GM12878 (cell line): ENCODE measurements at regions not wholly inside any gene's neighbourhood (a gene's known extent, or its start where the extent isn't known, plus 50 kb on each side); places are given as distances from the start of the nearest gene placed in this dataset.
A peak's percentile ranks its signal among the peaks of the same experiment; 100 is the strongest.

Source experiments
- ASH2L ChIP-seq: fragments of 300-600, 200-600 bp; sonication (generic); IDR thresholded peaks from 2 replicates; pipeline ENCODE4 v1.6.1; 2017; ENCODE audit warnings: low read depth, mild to moderate bottlenecking, borderline replicate concordance
- BCL11A ChIP-seq: IDR thresholded peaks from 2 replicates; pipeline ENCODE4 v1.6.1; 2011; ENCODE audit warnings: low read depth, low read length
- CBX3 ChIP-seq: fragments of 200-600 bp; sonication (generic); IDR thresholded peaks from 2 replicates; pipeline ENCODE4 v1.6.1; 2016; ENCODE audit warnings: low read depth, borderline replicate concordance
- GABPA ChIP-seq: IDR thresholded peaks from 2 replicates; pipeline ENCODE4 v1.6.1; 2014; ENCODE audit warnings: antibody characterized with exemption, low read depth, mild to moderate bottlenecking, inconsistent platforms
- MEF2A ChIP-seq: IDR thresholded peaks from 2 replicates; pipeline ENCODE4 v1.6.1; 2011; ENCODE audit warnings: low read depth, mild to moderate bottlenecking, low read length, moderate library complexity; ENCODE audit not compliant: insufficient read depth
- MTA3 ChIP-seq: IDR thresholded peaks from 2 replicates; pipeline ENCODE4 v1.6.1; 2012; ENCODE audit warnings: low read length, inconsistent platforms, borderline replicate concordance
- NBN ChIP-seq: fragments of 450-650 bp; IDR thresholded peaks from 2 replicates; pipeline ENCODE4 v1.6.1; 2016
- NFIC ChIP-seq: IDR thresholded peaks from 2 replicates; pipeline ENCODE4 v1.6.1; 2012; ENCODE audit warnings: low read depth, mild to moderate bottlenecking, inconsistent platforms, low read length, moderate library complexity
- POLR2AphosphoS5 ChIP-seq: IDR thresholded peaks from 2 replicates; pipeline ENCODE4 v1.6.1; 2011; ENCODE audit warnings: mild to moderate bottlenecking, low read length, inconsistent platforms
- POU2F2 ChIP-seq: IDR thresholded peaks from 3 replicates; pipeline ENCODE4 v1.6.1; 2011; ENCODE audit warnings: low read depth, mild to moderate bottlenecking, low read length, borderline replicate concordance
- RELA ChIP-seq: fragments of 450-650 bp; IDR thresholded peaks from 2 replicates; pipeline ENCODE4 v1.8.0; 2014; ENCODE audit warnings: borderline replicate concordance; ENCODE audit not compliant: partially characterized antibody
- SIN3A ChIP-seq: IDR thresholded peaks from 2 replicates; pipeline ENCODE4 v1.6.1; 2012; ENCODE audit warnings: low read depth, low read length, improper control_type of control experiment
- SMAD5 ChIP-seq: IDR thresholded peaks from 2 replicates; pipeline ENCODE4 v1.6.1; 2016; ENCODE audit warnings: antibody characterized with exemption, low read depth
- SPI1 ChIP-seq: IDR thresholded peaks from 2 replicates; pipeline ENCODE4 v1.6.1; 2011; ENCODE audit warnings: low read depth, mild to moderate bottlenecking, low read length, moderate library complexity, borderline replicate concordance; ENCODE audit not compliant: insufficient read depth
- SREBF1 ChIP-seq: IDR thresholded peaks from 2 replicates; pipeline ENCODE4 v1.6.1; 2012; ENCODE audit warnings: mild to moderate bottlenecking, low read length
- TCF7 ChIP-seq: IDR thresholded peaks from 2 replicates; pipeline ENCODE4 v1.6.1; 2014; ENCODE audit warnings: antibody characterized with exemption, borderline replicate concordance
- TF ChIP-seq, protein P1 (sequence below): fragments of 450-650 bp; IDR thresholded peaks from 2 replicates; pipeline ENCODE4 v1.6.1; 2017; ENCODE audit warnings: mild to moderate bottlenecking, moderate library complexity
- TF ChIP-seq, protein P2 (sequence below): IDR thresholded peaks from 2 replicates; pipeline ENCODE4 v1.6.1; 2012; ENCODE audit warnings: low read length, inconsistent platforms
- TF ChIP-seq, protein P3 (sequence below): fragments of 150-350 bp; IDR thresholded peaks from 2 replicates; pipeline ENCODE4 v1.6.1; 2014; ENCODE audit warnings: mild to moderate bottlenecking, low read depth, low read length
- TF ChIP-seq, protein P4 (sequence below): fragments of 450-650 bp; IDR thresholded peaks from 2 replicates; pipeline ENCODE4 v1.6.1; 2017; ENCODE audit warnings: mild to moderate bottlenecking, low read depth, inconsistent platforms; ENCODE audit not compliant: poor library complexity, severe bottlenecking

DNA sequence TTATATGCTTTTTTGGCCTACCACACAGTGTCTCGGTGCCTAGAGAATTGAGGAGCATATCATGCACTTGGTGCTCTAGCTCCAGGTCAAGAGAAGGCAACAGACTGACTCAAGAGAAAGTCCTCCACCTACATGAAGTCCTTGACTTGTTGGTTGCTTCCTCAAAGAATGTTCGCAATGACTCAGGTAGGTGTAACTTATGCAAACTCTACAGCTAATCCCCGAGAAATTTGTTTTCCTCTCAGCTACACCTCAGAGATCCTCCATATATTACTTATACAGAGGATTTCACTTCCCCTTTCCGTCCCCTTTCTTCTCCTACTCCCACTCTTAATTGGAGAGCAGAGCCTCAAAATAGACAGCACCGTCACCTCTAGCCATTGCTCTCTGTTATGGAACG, 1013.1 kb downstream of the KCNMA1 start (continued):
- TF ChIP-seq, protein P1, sequence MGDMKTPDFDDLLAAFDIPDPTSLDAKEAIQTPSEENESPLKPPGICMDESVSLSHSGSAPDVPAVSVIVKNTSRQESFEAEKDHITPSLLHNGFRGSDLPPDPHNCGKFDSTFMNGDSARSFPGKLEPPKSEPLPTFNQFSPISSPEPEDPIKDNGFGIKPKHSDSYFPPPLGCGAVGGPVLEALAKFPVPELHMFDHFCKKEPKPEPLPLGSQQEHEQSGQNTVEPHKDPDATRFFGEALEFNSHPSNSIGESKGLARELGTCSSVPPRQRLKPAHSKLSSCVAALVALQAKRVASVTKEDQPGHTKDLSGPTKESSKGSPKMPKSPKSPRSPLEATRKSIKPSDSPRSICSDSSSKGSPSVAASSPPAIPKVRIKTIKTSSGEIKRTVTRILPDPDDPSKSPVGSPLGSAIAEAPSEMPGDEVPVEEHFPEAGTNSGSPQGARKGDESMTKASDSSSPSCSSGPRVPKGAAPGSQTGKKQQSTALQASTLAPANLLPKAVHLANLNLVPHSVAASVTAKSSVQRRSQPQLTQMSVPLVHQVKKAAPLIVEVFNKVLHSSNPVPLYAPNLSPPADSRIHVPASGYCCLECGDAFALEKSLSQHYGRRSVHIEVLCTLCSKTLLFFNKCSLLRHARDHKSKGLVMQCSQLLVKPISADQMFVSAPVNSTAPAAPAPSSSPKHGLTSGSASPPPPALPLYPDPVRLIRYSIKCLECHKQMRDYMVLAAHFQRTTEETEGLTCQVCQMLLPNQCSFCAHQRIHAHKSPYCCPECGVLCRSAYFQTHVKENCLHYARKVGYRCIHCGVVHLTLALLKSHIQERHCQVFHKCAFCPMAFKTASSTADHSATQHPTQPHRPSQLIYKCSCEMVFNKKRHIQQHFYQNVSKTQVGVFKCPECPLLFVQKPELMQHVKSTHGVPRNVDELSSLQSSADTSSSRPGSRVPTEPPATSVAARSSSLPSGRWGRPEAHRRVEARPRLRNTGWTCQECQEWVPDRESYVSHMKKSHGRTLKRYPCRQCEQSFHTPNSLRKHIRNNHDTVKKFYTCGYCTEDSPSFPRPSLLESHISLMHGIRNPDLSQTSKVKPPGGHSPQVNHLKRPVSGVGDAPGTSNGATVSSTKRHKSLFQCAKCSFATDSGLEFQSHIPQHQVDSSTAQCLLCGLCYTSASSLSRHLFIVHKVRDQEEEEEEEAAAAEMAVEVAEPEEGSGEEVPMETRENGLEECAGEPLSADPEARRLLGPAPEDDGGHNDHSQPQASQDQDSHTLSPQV: no peak
- TF ChIP-seq NFIC (peak; percentile 69), MEF2A (peak; percentile 80), POLR2AphosphoS5 (no peak), SPI1 (peak; percentile 92), CBX3 (no peak), SIN3A (no peak), SMAD5 (no peak), TCF7 (no peak), BCL11A (peak; percentile 60; the same call in 1 of the 2 replicates), RELA (no peak), POU2F2 (peak; percentile 69; the same call in 2 of the 3 replicates), NBN (peak; percentile 71), MTA3 (no peak), GABPA (no peak), ASH2L (no peak), SREBF1 (no peak)
- TF ChIP-seq, protein P2, sequence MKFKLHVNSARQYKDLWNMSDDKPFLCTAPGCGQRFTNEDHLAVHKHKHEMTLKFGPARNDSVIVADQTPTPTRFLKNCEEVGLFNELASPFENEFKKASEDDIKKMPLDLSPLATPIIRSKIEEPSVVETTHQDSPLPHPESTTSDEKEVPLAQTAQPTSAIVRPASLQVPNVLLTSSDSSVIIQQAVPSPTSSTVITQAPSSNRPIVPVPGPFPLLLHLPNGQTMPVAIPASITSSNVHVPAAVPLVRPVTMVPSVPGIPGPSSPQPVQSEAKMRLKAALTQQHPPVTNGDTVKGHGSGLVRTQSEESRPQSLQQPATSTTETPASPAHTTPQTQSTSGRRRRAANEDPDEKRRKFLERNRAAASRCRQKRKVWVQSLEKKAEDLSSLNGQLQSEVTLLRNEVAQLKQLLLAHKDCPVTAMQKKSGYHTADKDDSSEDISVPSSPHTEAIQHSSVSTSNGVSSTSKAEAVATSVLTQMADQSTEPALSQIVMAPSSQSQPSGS: peak; percentile 66
- TF ChIP-seq, protein P3, sequence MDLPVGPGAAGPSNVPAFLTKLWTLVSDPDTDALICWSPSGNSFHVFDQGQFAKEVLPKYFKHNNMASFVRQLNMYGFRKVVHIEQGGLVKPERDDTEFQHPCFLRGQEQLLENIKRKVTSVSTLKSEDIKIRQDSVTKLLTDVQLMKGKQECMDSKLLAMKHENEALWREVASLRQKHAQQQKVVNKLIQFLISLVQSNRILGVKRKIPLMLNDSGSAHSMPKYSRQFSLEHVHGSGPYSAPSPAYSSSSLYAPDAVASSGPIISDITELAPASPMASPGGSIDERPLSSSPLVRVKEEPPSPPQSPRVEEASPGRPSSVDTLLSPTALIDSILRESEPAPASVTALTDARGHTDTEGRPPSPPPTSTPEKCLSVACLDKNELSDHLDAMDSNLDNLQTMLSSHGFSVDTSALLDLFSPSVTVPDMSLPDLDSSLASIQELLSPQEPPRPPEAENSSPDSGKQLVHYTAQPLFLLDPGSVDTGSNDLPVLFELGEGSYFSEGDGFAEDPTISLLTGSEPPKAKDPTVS: no peak
- TF ChIP-seq, protein P4, sequence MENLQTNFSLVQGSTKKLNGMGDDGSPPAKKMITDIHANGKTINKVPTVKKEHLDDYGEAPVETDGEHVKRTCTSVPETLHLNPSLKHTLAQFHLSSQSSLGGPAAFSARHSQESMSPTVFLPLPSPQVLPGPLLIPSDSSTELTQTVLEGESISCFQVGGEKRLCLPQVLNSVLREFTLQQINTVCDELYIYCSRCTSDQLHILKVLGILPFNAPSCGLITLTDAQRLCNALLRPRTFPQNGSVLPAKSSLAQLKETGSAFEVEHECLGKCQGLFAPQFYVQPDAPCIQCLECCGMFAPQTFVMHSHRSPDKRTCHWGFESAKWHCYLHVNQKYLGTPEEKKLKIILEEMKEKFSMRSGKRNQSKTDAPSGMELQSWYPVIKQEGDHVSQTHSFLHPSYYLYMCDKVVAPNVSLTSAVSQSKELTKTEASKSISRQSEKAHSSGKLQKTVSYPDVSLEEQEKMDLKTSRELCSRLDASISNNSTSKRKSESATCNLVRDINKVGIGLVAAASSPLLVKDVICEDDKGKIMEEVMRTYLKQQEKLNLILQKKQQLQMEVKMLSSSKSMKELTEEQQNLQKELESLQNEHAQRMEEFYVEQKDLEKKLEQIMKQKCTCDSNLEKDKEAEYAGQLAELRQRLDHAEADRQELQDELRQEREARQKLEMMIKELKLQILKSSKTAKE: peak; percentile 46
